Astrocyte of the spinal cord (primary cell): ENCODE measurements at regions not wholly inside any gene's neighbourhood (a gene's known extent, or its start where the extent isn't known, plus 50 kb on each side); places are given as distances from the start of the nearest gene placed in this dataset.
A peak's percentile ranks its signal among the peaks of the same experiment; 100 is the strongest.

Experiments
- DNase-seq: peaks from one replicate; pipeline ENCODE4 v3.0.0; 2011; ENCODE audit warnings: low read depth, low spot score
- H3K4me3 ChIP-seq: 2 replicates; pipeline ENCODE4 v1.5.1; 2011; ENCODE audit warnings: low read depth, mild to moderate bottlenecking, low read length, moderate library complexity
- CTCF ChIP-seq: IDR thresholded peaks from 2 replicates; pipeline ENCODE4 v1.5.1; 2012; ENCODE audit warnings: low read depth, mild to moderate bottlenecking, low read length, inconsistent platforms
- in situ Hi-C: cut with HindIII; loops from 2 replicates; pipeline ENCODE4 v1.10.0; 2017; ENCODE audit warnings: low sequenced_read_pairs

GRCh38 chr6:81896525-81897503 is 144.3 kb upstream of the TENT5A start:
- TF ChIP-seq CTCF = no peak
- in situ Hi-C loops = no loop called here
- DNase-seq = peak; percentile 74
- no peak overlapping the region for H3K4me3 ChIP-seq

- TF ChIP-seq CTCF = no peak
- no peak overlapping the region for H3K4me3 ChIP-seq
- DNase-seq = peak; percentile 98
- in situ Hi-C loops = no loop called here
Measured at GRCh38 chr6:81895511-81896185, 143.2 kb upstream of the TENT5A start.

GRCh38 chr6:81894788-81895271 is 142.3 kb upstream of the TENT5A start:
- H3K4me3 ChIP-seq = no peak overlapping the region
- in situ Hi-C loops = no loop called here
- no peak for TF ChIP-seq CTCF
- DNase-seq = peak; percentile 54

- peak; percentile 60 for DNase-seq
- in situ Hi-C loops = no loop called here
- TF ChIP-seq CTCF = no peak
- no peak overlapping the region for H3K4me3 ChIP-seq
Measured at GRCh38 chr6:81894306-81894705, 141.8 kb upstream of the TENT5A start.

- in situ Hi-C loops = no loop called here
- H3K4me3 ChIP-seq = no peak overlapping the region
- TF ChIP-seq CTCF = no peak
- no peak for DNase-seq
Measured at GRCh38 chr6:81892891-81893290, 140.4 kb upstream of the TENT5A start.

GRCh38 chr6:81891874-81892273 is 139.4 kb upstream of the TENT5A start:
- no peak for TF ChIP-seq CTCF
- no peak overlapping the region for H3K4me3 ChIP-seq
- no peak for DNase-seq
- in situ Hi-C loops = no loop called here
